ENCODE measurements at regions not wholly inside any gene's neighbourhood (a gene's known extent, or its start where the extent isn't known, plus 50 kb on each side); places are given as distances from the start of the nearest gene placed in this dataset.

DNA sequence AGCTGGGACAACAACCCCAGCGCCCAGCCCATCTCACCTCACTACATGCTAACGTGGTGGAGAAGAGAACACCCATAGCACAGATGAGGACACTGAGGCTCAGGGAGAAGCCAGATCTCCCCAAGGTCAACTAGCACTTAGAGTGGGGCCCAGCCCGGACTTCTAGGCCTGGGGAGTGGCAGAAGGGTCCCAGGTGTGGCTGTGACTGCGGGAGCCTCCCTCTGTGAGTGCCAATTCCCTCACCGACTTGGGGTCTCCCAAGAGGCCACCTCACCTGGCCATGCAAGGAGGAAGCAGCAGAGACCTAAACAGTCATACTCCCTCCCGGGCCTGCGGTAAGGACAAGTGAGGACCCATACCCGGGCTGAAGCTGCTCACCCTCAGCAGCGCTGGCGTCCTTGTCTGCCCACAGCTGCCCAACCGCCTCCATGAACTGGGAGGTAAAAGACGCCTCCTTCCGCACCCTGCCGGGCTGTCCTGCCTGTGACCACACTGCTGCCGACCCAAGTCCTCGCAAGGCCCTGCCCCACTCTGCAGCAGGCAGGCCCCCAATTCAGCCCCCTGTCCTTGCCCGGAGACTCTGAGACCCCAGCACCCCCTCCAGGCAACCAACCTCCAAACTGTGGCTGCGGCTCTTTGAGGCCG, 93.2 kb upstream of the RTL6 start:
- CTCF ChIA-PET = no interaction called here
- H3K4me3 Mint-ChIP-seq = no peak overlapping the region
- H3K27ac Mint-ChIP-seq = no peak overlapping the region
- peaks cover 35% of the 10 kb centered on the region for H3K27me3 Mint-ChIP-seq
- POLR2A ChIA-PET = no interaction called here
- peaks cover 7% of the 10 kb centered on the region for H3K4me1 Mint-ChIP-seq
- H3K36me3 Mint-ChIP-seq (ENCODE audit: low read depth) = no peaks in the 10 kb centered on the region
- H3K9me3 Mint-ChIP-seq = peaks cover 3% of the 10 kb centered on the region
- no peak for DNase-seq

- no peak for DNase-seq
- Mint-ChIP-seq H3K4me1 (peaks cover 7% of the 10 kb centered on the region), H3K9me3 (peaks cover 3% of the 10 kb centered on the region), H3K4me3 (no peak overlapping the region), H3K27ac (no peak overlapping the region), H3K27me3 (peaks cover 36% of the 10 kb centered on the region), H3K36me3 (ENCODE audit: low read depth) (no peaks in the 10 kb centered on the region)
- CTCF ChIA-PET = no interaction called here
- POLR2A ChIA-PET = no interaction called here
Observed at GRCh38 chr22:44590291-44590690, 92.3 kb upstream of the RTL6 start.

- POLR2A ChIA-PET = no interaction called here
- CTCF ChIA-PET = no interaction called here
- no peak overlapping the region for H3K4me3 Mint-ChIP-seq
- H3K36me3 Mint-ChIP-seq (ENCODE audit: low read depth) = no peaks in the 10 kb centered on the region
- H3K27ac Mint-ChIP-seq = no peak overlapping the region
- peaks cover 7% of the 10 kb centered on the region for H3K4me1 Mint-ChIP-seq
- DNase-seq = no peak
- peaks cover 32% of the 10 kb centered on the region for H3K27me3 Mint-ChIP-seq
- peaks cover 3% of the 10 kb centered on the region for H3K9me3 Mint-ChIP-seq
Observed at GRCh38 chr22:44589831-44590230, 91.8 kb upstream of the RTL6 start.

DNA sequence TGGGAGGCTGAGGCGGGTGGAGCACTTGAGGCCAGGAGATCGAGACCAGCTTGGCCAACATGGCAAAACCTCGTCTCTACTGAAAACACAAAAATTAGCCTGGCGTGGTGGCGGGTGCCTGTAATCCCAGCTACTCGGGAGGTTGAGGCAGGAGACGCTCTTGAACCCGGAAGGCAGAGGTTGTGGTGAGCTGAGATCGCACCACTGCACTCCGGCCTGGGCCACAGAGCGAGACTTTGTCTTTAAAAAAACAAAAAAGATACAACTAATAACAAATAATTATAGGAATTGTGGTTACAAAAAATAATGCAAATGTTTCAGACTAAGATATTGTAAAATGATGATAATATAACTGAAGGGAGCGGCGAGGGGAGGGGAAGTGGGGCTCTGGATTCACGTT, 90.3 kb upstream of the RTL6 start:
- H3K9me3 Mint-ChIP-seq = peaks cover 3% of the 10 kb centered on the region
- CTCF ChIA-PET = no interaction called here
- H3K4me1 Mint-ChIP-seq = peaks cover 7% of the 10 kb centered on the region
- no peak overlapping the region for H3K4me3 Mint-ChIP-seq
- DNase-seq = no peak
- no peak overlapping the region for H3K27ac Mint-ChIP-seq
- H3K27me3 Mint-ChIP-seq = peaks cover 29% of the 10 kb centered on the region
- H3K36me3 Mint-ChIP-seq (ENCODE audit: low read depth) = no peaks in the 10 kb centered on the region
- POLR2A ChIA-PET = no interaction called here

- Mint-ChIP-seq H3K27ac (no peak overlapping the region), H3K36me3 (ENCODE audit: low read depth) (no peaks in the 10 kb centered on the region), H3K27me3 (peaks cover 29% of the 10 kb centered on the region), H3K4me3 (no peak overlapping the region), H3K4me1 (peaks cover 7% of the 10 kb centered on the region), H3K9me3 (peaks cover 3% of the 10 kb centered on the region)
- POLR2A ChIA-PET = no interaction called here
- CTCF ChIA-PET = no interaction called here
- no peak for DNase-seq
Observed at GRCh38 chr22:44587737-44588310, 89.8 kb upstream of the RTL6 start.

- H3K36me3 Mint-ChIP-seq (ENCODE audit: low read depth) = no peaks in the 10 kb centered on the region
- H3K27ac Mint-ChIP-seq = no peak overlapping the region
- POLR2A ChIA-PET = no interaction called here
- H3K4me3 Mint-ChIP-seq = no peak overlapping the region
- peaks cover 3% of the 10 kb centered on the region for H3K9me3 Mint-ChIP-seq
- CTCF ChIA-PET = no interaction called here
- H3K4me1 Mint-ChIP-seq = peaks cover 7% of the 10 kb centered on the region
- peak; percentile 23 for DNase-seq
- H3K27me3 Mint-ChIP-seq = peaks cover 29% of the 10 kb centered on the region
Observed at GRCh38 chr22:44586999-44587736, 89.1 kb upstream of the RTL6 start.

DNA sequence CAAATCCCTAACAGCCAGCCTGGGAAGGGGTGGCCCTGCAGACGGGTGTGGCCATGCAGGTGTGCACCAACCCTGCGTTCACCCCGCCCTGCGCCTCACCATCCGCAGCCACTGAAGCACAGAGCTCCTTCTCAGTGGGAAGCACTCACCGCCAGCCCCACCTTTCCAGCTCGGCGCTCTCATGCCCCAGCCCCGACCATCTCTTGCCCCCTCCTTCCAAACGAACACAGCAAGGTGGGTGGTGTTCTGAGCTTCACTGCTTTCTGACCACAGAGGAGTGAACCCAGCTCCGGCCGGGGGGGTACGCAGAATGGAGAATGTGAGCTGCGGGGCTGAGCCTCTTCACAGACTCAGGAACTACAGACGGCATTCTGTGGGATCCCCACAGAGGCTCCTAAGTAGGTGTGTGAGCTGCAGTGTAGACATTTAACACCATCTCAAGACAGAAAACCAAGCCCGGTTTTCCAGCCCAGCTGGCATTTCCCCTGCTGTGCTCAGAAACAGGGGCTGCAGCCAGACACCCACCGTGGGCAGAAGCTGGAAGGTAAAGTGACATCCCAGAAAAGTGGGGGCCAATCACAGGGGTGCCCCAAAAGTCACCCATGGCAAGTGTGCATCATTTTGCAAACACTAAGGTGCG, 88.4 kb upstream of the RTL6 start:
- H3K36me3 Mint-ChIP-seq (ENCODE audit: low read depth) = no peaks in the 10 kb centered on the region
- ChIA-PET CTCF (no interaction called here), POLR2A (no interaction called here)
- peaks cover 7% of the 10 kb centered on the region for H3K4me1 Mint-ChIP-seq
- no peak for DNase-seq
- no peak overlapping the region for H3K27ac Mint-ChIP-seq
- peaks cover 29% of the 10 kb centered on the region for H3K27me3 Mint-ChIP-seq
- no peak overlapping the region for H3K4me3 Mint-ChIP-seq
- H3K9me3 Mint-ChIP-seq = peaks cover 3% of the 10 kb centered on the region

DNA sequence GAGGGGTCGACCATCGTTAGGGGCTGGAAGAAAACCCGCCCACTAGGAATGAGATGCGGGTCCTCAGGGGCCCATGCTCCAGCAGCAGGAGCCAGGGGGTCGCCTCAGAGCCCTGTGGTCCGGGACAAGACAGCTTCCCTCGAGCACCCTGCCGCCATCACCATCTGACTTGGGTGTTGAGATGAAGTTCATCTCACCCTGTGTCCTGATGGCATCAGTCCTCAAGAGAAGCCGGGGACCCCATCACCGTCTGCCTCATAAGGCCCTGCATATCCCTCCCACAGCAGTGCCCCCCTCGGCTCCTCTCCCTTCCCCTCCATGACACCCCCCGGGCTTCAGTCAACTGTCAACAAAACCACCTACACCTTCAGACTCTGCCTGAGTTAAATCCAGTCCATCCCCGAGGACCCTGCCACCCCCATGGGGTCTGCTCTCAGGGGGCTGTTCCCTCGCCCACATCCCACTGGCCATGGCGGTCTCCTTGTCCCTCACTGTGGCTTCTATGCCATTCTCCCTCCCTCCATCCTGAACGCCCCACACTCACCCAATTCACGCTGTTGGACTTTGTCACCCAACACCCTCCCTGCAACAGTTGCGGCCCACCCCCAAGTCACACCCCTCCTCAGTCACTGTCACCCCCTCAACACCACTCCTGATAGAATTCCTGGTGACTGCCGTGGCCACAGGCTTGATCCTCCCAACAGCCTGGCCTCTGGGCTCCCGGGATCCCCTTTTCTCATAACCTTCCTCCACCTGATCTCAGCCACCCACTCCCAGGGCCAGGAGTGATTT, 87.7 kb upstream of the RTL6 start:
- H3K9me3 Mint-ChIP-seq = peaks cover 3% of the 10 kb centered on the region
- H3K4me1 Mint-ChIP-seq = peaks cover 7% of the 10 kb centered on the region
- no peak overlapping the region for H3K27ac Mint-ChIP-seq
- H3K4me3 Mint-ChIP-seq = no peak overlapping the region
- ChIA-PET CTCF (no interaction called here), POLR2A (no interaction called here)
- peaks cover 29% of the 10 kb centered on the region for H3K27me3 Mint-ChIP-seq
- no peaks in the 10 kb centered on the region for H3K36me3 Mint-ChIP-seq (ENCODE audit: low read depth)
- no peak for DNase-seq

GRCh38 chr22:44584256-44584902, 86.3 kb upstream of the RTL6 start:
- no peak overlapping the region for H3K27ac Mint-ChIP-seq
- peaks cover 7% of the 10 kb centered on the region for H3K4me1 Mint-ChIP-seq
- no peak overlapping the region for H3K4me3 Mint-ChIP-seq
- POLR2A ChIA-PET = no interaction called here
- no peaks in the 10 kb centered on the region for H3K36me3 Mint-ChIP-seq (ENCODE audit: low read depth)
- peaks cover 3% of the 10 kb centered on the region for H3K9me3 Mint-ChIP-seq
- CTCF ChIA-PET = no interaction called here
- peaks cover 26% of the 10 kb centered on the region for H3K27me3 Mint-ChIP-seq
- DNase-seq = no peak

- H3K9me3 Mint-ChIP-seq = no peaks in the 10 kb centered on the region
- no peak for DNase-seq
- H3K27me3 Mint-ChIP-seq = peaks cover 23% of the 10 kb centered on the region
- POLR2A ChIA-PET = no interaction called here
- no peak overlapping the region for H3K27ac Mint-ChIP-seq
- CTCF ChIA-PET = no interaction called here
- H3K4me1 Mint-ChIP-seq = peaks cover 7% of the 10 kb centered on the region
- no peak overlapping the region for H3K4me3 Mint-ChIP-seq
- H3K36me3 Mint-ChIP-seq (ENCODE audit: low read depth) = no peaks in the 10 kb centered on the region
Observed at GRCh38 chr22:44583854-44584253, 85.8 kb upstream of the RTL6 start.

DNA sequence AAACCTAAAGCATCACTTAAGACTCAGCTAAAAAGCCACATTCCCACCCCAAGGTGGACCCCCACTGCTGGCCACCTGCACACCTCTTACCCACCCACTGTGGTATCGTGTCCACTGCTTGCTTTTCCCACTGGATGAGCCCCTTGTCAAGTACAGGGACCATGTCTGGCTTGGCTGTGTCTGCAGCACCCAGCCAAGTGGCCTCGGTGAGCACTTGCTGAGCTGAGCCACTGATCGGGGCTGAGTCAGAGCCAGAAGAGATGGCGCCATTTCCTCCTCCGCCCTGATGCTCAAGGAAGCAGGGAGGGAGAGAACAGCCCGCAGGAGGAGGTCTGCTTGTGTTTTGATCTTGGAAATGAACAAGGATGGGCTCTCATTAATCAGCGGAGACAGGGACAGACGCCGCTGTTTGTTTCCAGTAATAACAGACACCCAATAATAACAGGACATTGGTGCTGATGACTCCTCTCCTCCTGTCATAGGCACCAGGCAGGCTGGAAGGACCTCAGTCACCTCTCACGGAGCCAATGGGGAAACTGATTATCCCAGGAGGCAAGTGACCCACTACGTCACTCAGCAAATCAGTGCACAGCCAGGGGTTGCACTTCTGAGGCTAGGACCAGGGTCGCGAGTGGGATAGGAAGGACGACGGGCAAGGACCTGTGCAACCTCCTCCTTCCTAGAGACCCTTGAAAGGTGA, 85.2 kb upstream of the RTL6 start:
- CTCF ChIA-PET = interaction anchor here (0.6 kb wide), 1 partner anchor 330 kb away, joined by 3 read pairs; no protein-coding TSS in a partner anchor
- no peaks in the 10 kb centered on the region for H3K36me3 Mint-ChIP-seq (ENCODE audit: low read depth)
- H3K4me1 Mint-ChIP-seq = peaks cover 7% of the 10 kb centered on the region
- no peak overlapping the region for H3K27ac Mint-ChIP-seq
- peaks cover 23% of the 10 kb centered on the region for H3K27me3 Mint-ChIP-seq
- no peaks in the 10 kb centered on the region for H3K9me3 Mint-ChIP-seq
- DNase-seq = no peak
- H3K4me3 Mint-ChIP-seq = no peak overlapping the region
- POLR2A ChIA-PET = no interaction called here

DNA sequence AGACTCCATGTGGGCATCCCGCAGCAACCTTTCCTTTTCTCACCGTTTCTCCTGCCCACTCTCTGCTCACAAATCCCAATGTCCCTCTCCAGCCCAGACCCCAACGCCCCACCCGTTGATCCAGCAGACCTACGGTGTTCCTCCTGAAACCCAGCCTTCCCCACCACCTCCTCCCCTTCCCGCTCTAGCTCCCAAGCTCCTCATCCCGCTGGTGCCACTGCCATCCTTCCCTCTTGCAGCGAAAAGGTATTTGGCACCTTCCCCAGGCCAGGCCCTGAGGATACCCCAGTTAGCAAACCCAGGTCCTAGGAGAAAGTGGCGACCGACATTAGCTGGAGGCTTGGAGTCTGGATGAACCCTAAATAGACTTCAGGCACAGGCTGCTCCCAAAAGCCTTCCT, 84.0 kb upstream of the RTL6 start:
- Mint-ChIP-seq H3K36me3 (ENCODE audit: low read depth) (no peaks in the 10 kb centered on the region), H3K27ac (no peak overlapping the region), H3K9me3 (no peaks in the 10 kb centered on the region), H3K4me1 (peaks cover 3% of the 10 kb centered on the region), H3K4me3 (no peak overlapping the region), H3K27me3 (peaks cover 15% of the 10 kb centered on the region)
- ChIA-PET CTCF (no interaction called here), POLR2A (no interaction called here)
- no peak for DNase-seq
